Lung (tissue), 11 donors: ENCODE measurements at regions not wholly inside any gene's neighbourhood (a gene's known extent, or its start where the extent isn't known, plus 50 kb on each side); places are given as distances from the start of the nearest gene placed in this dataset.
A peak's percentile ranks its signal among the peaks of the same experiment; 100 is the strongest.

ENCODE experiments used
- ATAC-seq: fragments of 200-7000 bp; cut with Tn5 transposase; one replicate; pipeline ENCODE4 v1.9.1; 2020; ENCODE audit warnings: moderate number of reproducible peaks; ENCODE audit not compliant: insufficient read depth, low FRiP score
- DNase-seq, 3 donors: peaks; one replicate each; pipeline ENCODE4 v3.0.0-alpha.2; 2013 to 2017
- H3K27ac ChIP-seq, 2 donors: one replicate each; pipeline ENCODE4 v1.5.1; 2013; ENCODE audit warnings: mild to moderate bottlenecking in 2 of 2, moderate library complexity in 2 of 2, control low read depth in 1 of 2, inconsistent platforms in 1 of 2, low read depth in 1 of 2, low read length in 1 of 2
- H3K27me3 ChIP-seq, 3 donors: one replicate each; pipeline ENCODE4 v1.5.1; 2013; ENCODE audit warnings: low read length in 2 of 3; ENCODE audit not compliant: control insufficient read depth in 3 of 3, insufficient read depth in 3 of 3
- H3K36me3 ChIP-seq, 4 donors: one replicate each; pipeline ENCODE4 v1.5.1; 2013; ENCODE audit warnings: low read length in 4 of 4, mild to moderate bottlenecking in 1 of 4, moderate library complexity in 1 of 4; ENCODE audit not compliant: control insufficient read depth in 4 of 4, insufficient read depth in 4 of 4
- H3K4me1 ChIP-seq, 5 donors: one replicate each; pipeline ENCODE4 v1.5.1; 2013; ENCODE audit warnings: low read length in 5 of 5, mild to moderate bottlenecking in 2 of 5, moderate library complexity in 1 of 5; ENCODE audit not compliant: control insufficient read depth in 5 of 5, insufficient read depth in 5 of 5
- H3K4me3 ChIP-seq: one replicate; pipeline ENCODE4 v1.5.1; 2013; ENCODE audit warnings: mild to moderate bottlenecking, control low read depth, moderate library complexity
- H3K9ac ChIP-seq, 2 donors: one replicate each; pipeline ENCODE4 v1.5.1; 2013; ENCODE audit warnings: low read length in 2 of 2, control low read depth in 1 of 2; ENCODE audit not compliant: insufficient read depth in 1 of 2
- H3K9me3 ChIP-seq, 4 donors: one replicate each; pipeline ENCODE4 v1.5.1; 2013; ENCODE audit warnings: low read length in 3 of 4, mild to moderate bottlenecking in 1 of 4, moderate library complexity in 1 of 4; ENCODE audit not compliant: control insufficient read depth in 4 of 4, insufficient read depth in 3 of 4
- CTCF ChIP-seq: IDR thresholded peaks from 2 replicates; pipeline ENCODE4 v1.5.1; 2012; ENCODE audit warnings: mild to moderate bottlenecking; ENCODE audit errors: control extremely low read depth, extremely low read depth
- WGBS, 2 donors: extraction: QIAGEN DNeasy Blood & Tissue Kit; methylation state at CpG; one replicate each; pipeline ENCODE4 v1.1.7; 2013; 5-methylcytosine and 5-hydroxymethylcytosine counted together
- donor health status: control.
- donor health status: control.
- donor health status: Bipolar disorder and iron deficiency.
- donor health status: healthy.
- donor health status: DM: yes; HTN: yes; CAD: no.

- no peak overlapping the region for H3K9ac ChIP-seq
- no peak for TF ChIP-seq CTCF
- no peak overlapping the region for H3K4me3 ChIP-seq
- H3K27ac ChIP-seq, result no peak overlapping the region
- ATAC-seq (no peak), DNase-seq (no peak)
- WGBS, 2 donors, result 78 to 82% methylated on average over 2 of the region's 2 CpGs
- no peaks in the 10 kb centered on the region for H3K4me1 ChIP-seq
- H3K36me3 ChIP-seq, result no peaks in the 10 kb centered on the region
- H3K27me3 ChIP-seq, result no peaks in the 10 kb centered on the region
- peaks cover 0 to 2% (median 0%) of the 10 kb centered on the region in 4 donors for H3K9me3 ChIP-seq
Observed at GRCh38 chr7:72524037-72524436, 111.9 kb upstream of the CALN1 start.

- H3K27me3 ChIP-seq, result no peaks in the 10 kb centered on the region
- H3K36me3 ChIP-seq, result no peaks in the 10 kb centered on the region
- H3K9me3 ChIP-seq, result peaks cover 0 to 3% (median 0%) of the 10 kb centered on the region in 4 donors
- H3K9ac ChIP-seq, result no peak overlapping the region
- peak; percentile 34 for ATAC-seq
- no peak overlapping the region for H3K4me3 ChIP-seq
- H3K4me1 ChIP-seq, result no peaks in the 10 kb centered on the region
- no peak overlapping the region for H3K27ac ChIP-seq
- DNase-seq, result no peak
- no peak for TF ChIP-seq CTCF
- 67 to 76% methylated on average over 10 of the region's 10 CpGs for WGBS, 2 donors
Observed at GRCh38 chr7:72504061-72504706, 92.0 kb upstream of the CALN1 start.

GRCh38 chr7:72503644-72504043, 91.5 kb upstream of the CALN1 start:
- Histone ChIP-seq H3K36me3 (no peaks in the 10 kb centered on the region), H3K9me3 (peaks cover 0 to 3% (median 0%) of the 10 kb centered on the region in 4 donors), H3K4me3 (no peak overlapping the region), H3K27ac (no peak overlapping the region), H3K9ac (no peak overlapping the region), H3K4me1 (no peaks in the 10 kb centered on the region), H3K27me3 (no peaks in the 10 kb centered on the region)
- 61 to 71% methylated on average over 8 of the region's 8 CpGs for WGBS, 2 donors
- DNase-seq (no peak), ATAC-seq (no peak)
- TF ChIP-seq CTCF, result no peak

GRCh38 chr7:72494807-72495206, 82.7 kb upstream of the CALN1 start:
- no peaks in the 10 kb centered on the region for H3K36me3 ChIP-seq
- no peak overlapping the region for H3K9ac ChIP-seq
- DNase-seq, result no peak
- no peaks in the 10 kb centered on the region for H3K27me3 ChIP-seq
- peaks cover 0 to 4% (median 0%) of the 10 kb centered on the region in 5 donors for H3K4me1 ChIP-seq
- no peak for ATAC-seq
- no peak overlapping the region for H3K27ac ChIP-seq
- H3K4me3 ChIP-seq, result no peak overlapping the region
- no peak for TF ChIP-seq CTCF
- no peaks in the 10 kb centered on the region for H3K9me3 ChIP-seq
- 90 to 91% methylated on average over 2 of the region's 2 CpGs for WGBS, 2 donors
